ENCODE measurements at regions not wholly inside any gene's neighbourhood (a gene's known extent, or its start where the extent isn't known, plus 50 kb on each side); places are given as distances from the start of the nearest gene placed in this dataset.

DNA sequence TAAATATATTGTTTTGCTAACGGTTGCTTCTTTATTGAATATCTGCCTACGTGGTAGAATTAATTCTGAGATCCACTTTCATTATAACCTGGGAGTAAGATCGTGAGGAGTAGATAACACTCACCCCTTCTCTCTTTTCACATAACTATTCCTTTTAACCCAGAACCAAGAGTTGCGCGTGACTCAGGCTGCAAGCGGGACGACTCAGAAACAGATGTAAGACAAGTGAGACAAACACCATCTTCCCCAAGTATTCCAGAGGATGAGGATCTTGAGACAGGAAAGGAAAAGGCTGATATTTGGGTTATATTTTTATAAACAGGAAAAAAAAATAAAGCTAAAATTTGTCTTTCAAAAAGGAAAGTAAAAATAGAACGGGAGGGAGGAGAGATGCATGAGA, 318.8 kb upstream of the NOCT start:
- H3K9me3 ChIP-seq (ENCODE audit: control insufficient read depth in 4 of 4, insufficient read depth in 3 of 4, low read length in 3 of 4) = no peaks in the 10 kb centered on the region
- H3K27me3 ChIP-seq (ENCODE audit: control insufficient read depth in 3 of 3, insufficient read depth in 3 of 3, low read length in 2 of 3) = no peaks in the 10 kb centered on the region
- no peak overlapping the region for H3K27ac ChIP-seq (ENCODE audit: low read depth in 1 of 2, low read length in 1 of 2)
- H3K9ac ChIP-seq (ENCODE audit: insufficient read depth in 1 of 2, low read length in 2 of 2) = no peak overlapping the region
- H3K4me1 ChIP-seq (ENCODE audit: control insufficient read depth in 5 of 5, insufficient read depth in 5 of 5, low read length in 5 of 5) = peaks cover 0 to 21% (median 0%) of the 10 kb centered on the region in 5 donors
- TF ChIP-seq, protein P1, sequence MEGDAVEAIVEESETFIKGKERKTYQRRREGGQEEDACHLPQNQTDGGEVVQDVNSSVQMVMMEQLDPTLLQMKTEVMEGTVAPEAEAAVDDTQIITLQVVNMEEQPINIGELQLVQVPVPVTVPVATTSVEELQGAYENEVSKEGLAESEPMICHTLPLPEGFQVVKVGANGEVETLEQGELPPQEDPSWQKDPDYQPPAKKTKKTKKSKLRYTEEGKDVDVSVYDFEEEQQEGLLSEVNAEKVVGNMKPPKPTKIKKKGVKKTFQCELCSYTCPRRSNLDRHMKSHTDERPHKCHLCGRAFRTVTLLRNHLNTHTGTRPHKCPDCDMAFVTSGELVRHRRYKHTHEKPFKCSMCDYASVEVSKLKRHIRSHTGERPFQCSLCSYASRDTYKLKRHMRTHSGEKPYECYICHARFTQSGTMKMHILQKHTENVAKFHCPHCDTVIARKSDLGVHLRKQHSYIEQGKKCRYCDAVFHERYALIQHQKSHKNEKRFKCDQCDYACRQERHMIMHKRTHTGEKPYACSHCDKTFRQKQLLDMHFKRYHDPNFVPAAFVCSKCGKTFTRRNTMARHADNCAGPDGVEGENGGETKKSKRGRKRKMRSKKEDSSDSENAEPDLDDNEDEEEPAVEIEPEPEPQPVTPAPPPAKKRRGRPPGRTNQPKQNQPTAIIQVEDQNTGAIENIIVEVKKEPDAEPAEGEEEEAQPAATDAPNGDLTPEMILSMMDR (IDR thresholded peaks at IDR 0.05; ENCODE audit: control extremely low read depth, extremely low read depth) = no peak
- no peaks in the 10 kb centered on the region for H3K36me3 ChIP-seq (ENCODE audit: control insufficient read depth in 4 of 4, insufficient read depth in 4 of 4, low read length in 4 of 4)
- DNase-seq (no peak), ATAC-seq (ENCODE audit: insufficient read depth, low FRiP score) (no peak)
- H3K4me3 ChIP-seq = no peak overlapping the region
- 79 to 80% methylated on average over 8 of the region's 8 CpGs for WGBS, 2 donors

DNA sequence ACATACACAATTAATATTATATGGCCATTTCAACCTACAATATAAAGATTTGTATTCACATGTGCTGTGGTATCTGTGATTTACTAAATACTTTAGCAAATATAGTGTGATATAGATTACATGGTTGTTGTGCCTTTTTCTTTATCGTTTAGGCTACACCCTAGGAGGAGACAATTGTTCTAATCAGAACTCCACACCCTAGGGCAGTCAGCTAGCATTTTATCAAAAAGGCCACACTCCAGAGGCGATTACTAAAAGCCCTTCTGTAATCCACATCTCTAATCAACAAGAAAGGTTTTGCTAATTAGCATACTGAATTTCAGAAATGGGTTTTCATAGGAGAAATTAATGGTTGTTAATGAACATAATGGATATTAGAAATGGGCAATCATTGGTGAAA, 319.5 kb upstream of the NOCT start:
- H3K9ac ChIP-seq (ENCODE audit: insufficient read depth in 1 of 2, low read length in 2 of 2) = no peak overlapping the region
- H3K36me3 ChIP-seq (ENCODE audit: control insufficient read depth in 4 of 4, insufficient read depth in 4 of 4, low read length in 4 of 4) = no peaks in the 10 kb centered on the region
- WGBS, 2 donors = 88 to 95% methylated on average over 2 of the region's 2 CpGs
- H3K27me3 ChIP-seq (ENCODE audit: control insufficient read depth in 3 of 3, insufficient read depth in 3 of 3, low read length in 2 of 3) = no peaks in the 10 kb centered on the region
- no peak for DNase-seq
- no peak for ATAC-seq (ENCODE audit: insufficient read depth, low FRiP score)
- no peaks in the 10 kb centered on the region for H3K9me3 ChIP-seq (ENCODE audit: control insufficient read depth in 4 of 4, insufficient read depth in 3 of 4, low read length in 3 of 4)
- H3K4me3 ChIP-seq = no peak overlapping the region
- no peak overlapping the region for H3K27ac ChIP-seq (ENCODE audit: low read depth in 1 of 2, low read length in 1 of 2)
- peaks cover 0 to 21% (median 0%) of the 10 kb centered on the region in 5 donors for H3K4me1 ChIP-seq (ENCODE audit: control insufficient read depth in 5 of 5, insufficient read depth in 5 of 5, low read length in 5 of 5)
- TF ChIP-seq, protein P1 (IDR thresholded peaks at IDR 0.05; ENCODE audit: control extremely low read depth, extremely low read depth) = no peak

DNA sequence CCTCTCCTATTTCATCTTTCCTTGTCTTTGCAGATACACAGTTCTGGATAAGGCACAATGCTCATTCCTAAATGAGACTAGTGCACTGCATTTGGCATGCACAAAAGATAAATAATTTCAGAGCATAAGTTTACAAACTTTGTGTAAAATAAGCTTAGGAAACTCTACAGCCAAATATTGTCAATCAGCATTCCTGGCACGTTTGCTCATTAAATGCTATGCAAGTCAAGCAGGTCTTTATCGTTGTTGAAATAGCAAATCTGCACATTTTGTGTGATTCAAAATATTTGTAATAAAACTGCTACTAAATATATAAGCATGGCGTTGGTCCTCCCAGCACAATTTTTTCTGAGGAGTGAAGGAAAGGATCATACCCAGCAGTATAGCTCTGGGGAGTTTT, 322.1 kb upstream of the NOCT start:
- TF ChIP-seq, protein P1 (IDR thresholded peaks at IDR 0.05; ENCODE audit: control extremely low read depth, extremely low read depth) = no peak
- Histone ChIP-seq H3K9ac (ENCODE audit: insufficient read depth in 1 of 2, low read length in 2 of 2) (no peak overlapping the region), H3K27me3 (ENCODE audit: control insufficient read depth in 3 of 3, insufficient read depth in 3 of 3, low read length in 2 of 3) (no peaks in the 10 kb centered on the region), H3K4me1 (ENCODE audit: control insufficient read depth in 5 of 5, insufficient read depth in 5 of 5, low read length in 5 of 5) (peaks cover 0 to 33% (median 0%) of the 10 kb centered on the region in 5 donors), H3K27ac (ENCODE audit: low read depth in 1 of 2, low read length in 1 of 2) (no peak overlapping the region), H3K36me3 (ENCODE audit: control insufficient read depth in 4 of 4, insufficient read depth in 4 of 4, low read length in 4 of 4) (no peaks in the 10 kb centered on the region), H3K4me3 (no peak overlapping the region), H3K9me3 (ENCODE audit: control insufficient read depth in 4 of 4, insufficient read depth in 3 of 4, low read length in 3 of 4) (no peaks in the 10 kb centered on the region)
- WGBS, 2 donors = 52 to 73% methylated on average over 3 of the region's 3 CpGs
- no peak for ATAC-seq (ENCODE audit: insufficient read depth, low FRiP score)
- DNase-seq = no peak

DNA sequence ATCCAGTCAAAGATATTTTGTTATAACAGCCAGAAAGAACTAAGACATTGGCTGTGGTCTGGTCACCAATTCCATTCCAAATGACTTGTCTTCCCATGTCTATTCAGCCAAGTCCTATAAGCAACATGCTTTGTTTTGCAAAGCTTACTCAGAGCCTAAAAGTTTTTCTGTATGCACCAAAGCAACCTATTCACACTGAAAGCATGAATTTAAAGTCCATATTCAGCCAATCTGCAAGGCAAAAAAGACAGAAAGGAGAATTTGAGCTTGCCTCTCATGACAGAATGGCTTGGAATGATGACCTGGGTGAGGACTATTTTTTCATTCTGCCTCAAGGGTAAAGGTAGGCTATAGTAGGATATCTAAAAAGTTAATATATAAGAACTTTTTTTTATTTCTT, 323.2 kb upstream of the NOCT start:
- TF ChIP-seq, protein P1 (IDR thresholded peaks at IDR 0.05; ENCODE audit: control extremely low read depth, extremely low read depth) = no peak
- ATAC-seq (ENCODE audit: insufficient read depth, low FRiP score) (no peak), DNase-seq (no peak)
- Histone ChIP-seq H3K9ac (ENCODE audit: insufficient read depth in 1 of 2, low read length in 2 of 2) (no peak overlapping the region), H3K27ac (ENCODE audit: low read depth in 1 of 2, low read length in 1 of 2) (no peak overlapping the region), H3K4me1 (ENCODE audit: control insufficient read depth in 5 of 5, insufficient read depth in 5 of 5, low read length in 5 of 5) (peaks cover 0 to 37% (median 0%) of the 10 kb centered on the region in 5 donors), H3K27me3 (ENCODE audit: control insufficient read depth in 3 of 3, insufficient read depth in 3 of 3, low read length in 2 of 3) (no peaks in the 10 kb centered on the region), H3K9me3 (ENCODE audit: control insufficient read depth in 4 of 4, insufficient read depth in 3 of 4, low read length in 3 of 4) (no peaks in the 10 kb centered on the region), H3K36me3 (ENCODE audit: control insufficient read depth in 4 of 4, insufficient read depth in 4 of 4, low read length in 4 of 4) (no peaks in the 10 kb centered on the region), H3K4me3 (no peak overlapping the region)
